ENCODE measurements at regions not wholly inside any gene's neighbourhood (a gene's known extent, or its start where the extent isn't known, plus 50 kb on each side); places are given as distances from the start of the nearest gene placed in this dataset.

- intact Hi-C loops (cut with DNase I), result no loop called here
- no peak for ATAC-seq
- no peak for DNase-seq (ENCODE audit: missing footprints)
Measured at GRCh38 chr17:12269751-12270150, 249.1 kb downstream of the MAP2K4 start.

- DNase-seq (ENCODE audit: missing footprints) (no peak), ATAC-seq (no peak)
- intact Hi-C loops (cut with DNase I), result no loop called here
Measured at GRCh38 chr17:12277827-12278226, 257.1 kb downstream of the MAP2K4 start.

GRCh38 chr17:12282056-12282455 is 261.4 kb downstream of the MAP2K4 start:
- intact Hi-C loops (cut with DNase I), result no loop called here
- ATAC-seq (no peak), DNase-seq (ENCODE audit: missing footprints) (no peak)

- ATAC-seq, result no peak
- no peak for DNase-seq (ENCODE audit: missing footprints)
- intact Hi-C loops (cut with DNase I), result no loop called here
Measured at GRCh38 chr17:12287953-12288352, 267.3 kb downstream of the MAP2K4 start.

GRCh38 chr17:12290207-12290606 is 269.5 kb downstream of the MAP2K4 start:
- no peak for ATAC-seq
- intact Hi-C loops (cut with DNase I), result no loop called here
- no peak for DNase-seq (ENCODE audit: missing footprints)

- DNase-seq (ENCODE audit: missing footprints), result no peak
- ATAC-seq, result peak; percentile 39
- intact Hi-C loops (cut with DNase I), result no loop called here
Measured at GRCh38 chr17:12296209-12296625, 275.5 kb downstream of the MAP2K4 start.

GRCh38 chr17:12301551-12301950 is 280.9 kb downstream of the MAP2K4 start:
- ATAC-seq (no peak), DNase-seq (ENCODE audit: missing footprints) (no peak)
- intact Hi-C loops (cut with DNase I), result no loop called here

GRCh38 chr17:12302711-12303110 is 282.0 kb downstream of the MAP2K4 start:
- intact Hi-C loops (cut with DNase I), result no loop called here
- DNase-seq (ENCODE audit: missing footprints) (no peak), ATAC-seq (no peak)

GRCh38 chr17:12310811-12311210 is 290.1 kb downstream of the MAP2K4 start:
- ATAC-seq (no peak), DNase-seq (ENCODE audit: missing footprints) (no peak)
- intact Hi-C loops (cut with DNase I), result no loop called here

- intact Hi-C loops (cut with DNase I), result no loop called here
- ATAC-seq, result no peak
- no peak for DNase-seq (ENCODE audit: missing footprints)
Measured at GRCh38 chr17:12312692-12313091, 292.0 kb downstream of the MAP2K4 start.

GRCh38 chr17:12313786-12314185 is 293.1 kb downstream of the MAP2K4 start:
- DNase-seq (ENCODE audit: missing footprints), result no peak
- ATAC-seq, result no peak
- intact Hi-C loops (cut with DNase I), result no loop called here

GRCh38 chr17:12316021-12316420 is 295.3 kb downstream of the MAP2K4 start:
- DNase-seq (ENCODE audit: missing footprints), result no peak
- intact Hi-C loops (cut with DNase I), result no loop called here
- no peak for ATAC-seq

GRCh38 chr17:12318571-12319266 is 298.0 kb downstream of the MAP2K4 start:
- DNase-seq (ENCODE audit: missing footprints), result no peak
- ATAC-seq, result no peak
- intact Hi-C loops (cut with DNase I), result no loop called here

- no peak for ATAC-seq
- intact Hi-C loops (cut with DNase I), result no loop called here
- DNase-seq (ENCODE audit: missing footprints), result no peak
Measured at GRCh38 chr17:12320286-12320685, 299.6 kb downstream of the MAP2K4 start.

- intact Hi-C loops (cut with DNase I), result no loop called here
- ATAC-seq (no peak), DNase-seq (ENCODE audit: missing footprints) (no peak)
Measured at GRCh38 chr17:12328204-12328603, 307.5 kb downstream of the MAP2K4 start.

- ATAC-seq (no peak), DNase-seq (ENCODE audit: missing footprints) (no peak)
- intact Hi-C loops (cut with DNase I), result no loop called here
Measured at GRCh38 chr17:12330456-12330855, 309.8 kb downstream of the MAP2K4 start.

GRCh38 chr17:12341328-12341727 is 320.7 kb downstream of the MAP2K4 start:
- ATAC-seq, result no peak
- intact Hi-C loops (cut with DNase I), result loop anchor here (5.0 to 10.0 kb wide), 2 partner anchors 36 to 83 kb away; no protein-coding TSS in a partner anchor

GRCh38 chr17:12342161-12342560 is 321.5 kb downstream of the MAP2K4 start:
- intact Hi-C loops (cut with DNase I), result loop anchor here (5.0 to 10.0 kb wide), 2 partner anchors 35 to 83 kb away; no protein-coding TSS in a partner anchor
- no peak for ATAC-seq

More at GRCh38 chr17:12341328-12341727, 320.7 kb downstream of the MAP2K4 start:
- no peak for DNase-seq (ENCODE audit: missing footprints)

GRCh38 chr17:12342609-12343435 is 322.1 kb downstream of the MAP2K4 start:
- no peak for DNase-seq (ENCODE audit: missing footprints)
- ATAC-seq, result no peak
- intact Hi-C loops (cut with DNase I), result loop anchor here (5.0 to 10.0 kb wide), 2 partner anchors 34 to 82 kb away; no protein-coding TSS in a partner anchor

More at GRCh38 chr17:12342161-12342560, 321.5 kb downstream of the MAP2K4 start:
- no peak for DNase-seq (ENCODE audit: missing footprints)

GRCh38 chr17:12348476-12348875 is 317.2 kb upstream of the MYOCD start:
- intact Hi-C loops (cut with DNase I), result loop anchor here (10.0 kb wide), 1 partner anchor 76 kb away; no protein-coding TSS in a partner anchor
- DNase-seq (ENCODE audit: missing footprints) (no peak), ATAC-seq (no peak)

Data from Right ventricle myocardium inferior (tissue), 1 donor.